ENCODE measurements at regions not wholly inside any gene's neighbourhood (a gene's known extent, or its start where the extent isn't known, plus 50 kb on each side); places are given as distances from the start of the nearest gene placed in this dataset.

DNA sequence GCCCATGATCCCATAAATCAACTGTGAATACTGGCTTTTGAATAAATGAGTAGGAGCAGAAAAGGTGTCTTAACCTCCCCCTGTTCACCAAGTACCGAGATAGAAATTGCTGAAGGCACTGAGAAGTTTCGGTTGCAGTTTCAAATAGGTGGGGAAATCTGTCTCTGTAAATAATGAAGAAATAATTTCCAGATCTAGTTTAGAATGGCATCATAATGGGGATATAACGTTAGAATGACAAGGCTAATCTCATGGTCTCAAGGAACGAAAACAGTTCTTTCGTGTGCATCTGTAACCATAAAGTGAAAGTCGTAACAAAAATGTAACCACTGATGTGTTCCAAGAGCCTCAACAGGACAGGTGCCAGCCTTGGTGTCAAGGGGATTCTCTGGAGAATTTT lies 49.9 kb upstream of the TMEM18 start:
- H3K9me3 ChIP-seq (ENCODE audit: control insufficient read depth, insufficient read depth, low read length) = no peaks in the 10 kb centered on the region
- no peak for DNase-seq (ENCODE audit: low read depth in 4 of 6, low spot score in 6 of 6)
- no peaks in the 10 kb centered on the region for H3K27me3 ChIP-seq (ENCODE audit: control insufficient read depth, insufficient read depth, low read length)
- H3K4me3 ChIP-seq (ENCODE audit: low read depth, low read length) = no peak overlapping the region
- peaks cover 2% of the 10 kb centered on the region for H3K4me1 ChIP-seq (ENCODE audit: control insufficient read depth, insufficient read depth, low read length)
- H3K36me3 ChIP-seq (ENCODE audit: control insufficient read depth, insufficient read depth, low read length) = no peaks in the 10 kb centered on the region
- 78% methylated on average over 5 of the region's 6 CpGs for WGBS (ENCODE audit: insufficient coverage)
- no peak overlapping the region for H3K27ac ChIP-seq (ENCODE audit: low read depth, low read length)

All from spinal cord (tissue), 9 donors.